ENCODE measurements at regions not wholly inside any gene's neighbourhood (a gene's known extent, or its start where the extent isn't known, plus 50 kb on each side); places are given as distances from the start of the nearest gene placed in this dataset.
"Not testable (repeated sequence)": the region's sequence is repeated elsewhere in the genome, so short reads cannot be mapped to it uniquely, and the experiment has no call there.

- DNase-seq (ENCODE audit: low spot score), result no peak
Observed at GRCh38 chr6:16948396-16948795, 153.5 kb upstream of the STMND1 start.

GRCh38 chr6:16947375-16948015, 154.4 kb upstream of the STMND1 start:
- peak; percentile 79 for DNase-seq (ENCODE audit: low spot score)

- DNase-seq (ENCODE audit: low spot score), result no peak
Observed at GRCh38 chr6:16944596-16944995, 157.3 kb upstream of the STMND1 start.

GRCh38 chr6:16939839-16940238, 162.0 kb upstream of the STMND1 start:
- no peak for DNase-seq (ENCODE audit: low spot score)

GRCh38 chr6:16939351-16939750, 162.5 kb upstream of the STMND1 start:
- DNase-seq (ENCODE audit: low spot score), result no peak

- no peak for DNase-seq (ENCODE audit: low spot score)
Observed at GRCh38 chr6:16936893-16937292, 165.0 kb upstream of the STMND1 start.

GRCh38 chr6:16933961-16934360, 167.9 kb upstream of the STMND1 start:
- no peak for DNase-seq (ENCODE audit: low spot score)

- DNase-seq (ENCODE audit: low spot score), result no peak
Observed at GRCh38 chr6:16933532-16933931, 168.3 kb upstream of the STMND1 start.

- no peak for DNase-seq (ENCODE audit: low spot score)
Observed at GRCh38 chr6:16932920-16933319, 168.9 kb upstream of the STMND1 start.

GRCh38 chr6:16931079-16931478, 169.8 kb upstream of the ATXN1 start:
- DNase-seq (ENCODE audit: low spot score), result not testable (repeated sequence)

GRCh38 chr6:16930432-16930831, 169.2 kb upstream of the ATXN1 start:
- no peak for DNase-seq (ENCODE audit: low spot score)

GRCh38 chr6:16929809-16930208, 168.5 kb upstream of the ATXN1 start:
- no peak for DNase-seq (ENCODE audit: low spot score)

- DNase-seq (ENCODE audit: low spot score), result no peak
Observed at GRCh38 chr6:16928387-16928786, 167.1 kb upstream of the ATXN1 start.

GRCh38 chr6:16927205-16927604, 165.9 kb upstream of the ATXN1 start:
- DNase-seq (ENCODE audit: low spot score), result no peak

- DNase-seq (ENCODE audit: low spot score), result no peak
Observed at GRCh38 chr6:16925461-16925860, 164.2 kb upstream of the ATXN1 start.

- DNase-seq (ENCODE audit: low spot score), result no peak
Observed at GRCh38 chr6:16922282-16922681, 161.0 kb upstream of the ATXN1 start.

- no peak for DNase-seq (ENCODE audit: low spot score)
Observed at GRCh38 chr6:16921399-16922110, 160.3 kb upstream of the ATXN1 start.

- no peak for DNase-seq (ENCODE audit: low spot score)
Observed at GRCh38 chr6:16918586-16918985, 157.3 kb upstream of the ATXN1 start.

- no peak for DNase-seq (ENCODE audit: low spot score)
Observed at GRCh38 chr6:16914184-16914583, 152.9 kb upstream of the ATXN1 start.

- DNase-seq (ENCODE audit: low spot score), result no peak
Observed at GRCh38 chr6:16912756-16913155, 151.5 kb upstream of the ATXN1 start.

- DNase-seq (ENCODE audit: low spot score), result no peak
Observed at GRCh38 chr6:16911088-16911487, 149.8 kb upstream of the ATXN1 start.

- peak; percentile 91 for DNase-seq (ENCODE audit: low spot score)
Observed at GRCh38 chr6:16909658-16910360, 148.5 kb upstream of the ATXN1 start.

- DNase-seq (ENCODE audit: low spot score), result no peak
Observed at GRCh38 chr6:16907991-16908390, 146.7 kb upstream of the ATXN1 start.
